Parathyroid adenoma (tissue), 2 donors: ENCODE measurements at regions not wholly inside any gene's neighbourhood (a gene's known extent, or its start where the extent isn't known, plus 50 kb on each side); places are given as distances from the start of the nearest gene placed in this dataset.

Experiments
- H2AFZ ChIP-seq: fragments of 300-600 bp; sonication (generic); one replicate; pipeline ENCODE4 v1.7.0; 2017; ENCODE audit warnings: antibody characterized with exemption, mild to moderate bottlenecking
- H3K27ac ChIP-seq: fragments of 300-600 bp; sonication (generic); one replicate; pipeline ENCODE4 v1.7.0; 2017
- H3K27me3 ChIP-seq: fragments of 300-600 bp; sonication (generic); one replicate; pipeline ENCODE4 v1.7.0; 2017; ENCODE audit warnings: low read length; ENCODE audit not compliant: control insufficient read depth, insufficient read depth
- H3K36me3 ChIP-seq: fragments of 300-600 bp; sonication (generic); one replicate; pipeline ENCODE4 v1.7.0; 2017; ENCODE audit warnings: low read length; ENCODE audit not compliant: control insufficient read depth, insufficient read depth
- H3K4me1 ChIP-seq: fragments of 300-600 bp; sonication (generic); one replicate; pipeline ENCODE4 v1.7.0; 2017; ENCODE audit warnings: control low read depth
- H3K4me2 ChIP-seq: fragments of 300-600 bp; sonication (generic); one replicate; pipeline ENCODE4 v1.7.0; 2017; ENCODE audit warnings: low read length
- H3K4me3 ChIP-seq: fragments of 300-600 bp; sonication (generic); one replicate; pipeline ENCODE4 v1.7.0; 2017; ENCODE audit warnings: low read depth, low read length
- H3K79me2 ChIP-seq: fragments of 300-600 bp; sonication (generic); one replicate; pipeline ENCODE4 v1.7.0; 2017; ENCODE audit warnings: control low read depth
- H3K9ac ChIP-seq: fragments of 300-600 bp; sonication (generic); one replicate; pipeline ENCODE4 v1.7.0; 2017; ENCODE audit warnings: mild to moderate bottlenecking
- H3K9me3 ChIP-seq: fragments of 300-600 bp; sonication (generic); one replicate; pipeline ENCODE4 v1.7.0; 2017; ENCODE audit warnings: low read length; ENCODE audit not compliant: control insufficient read depth
- TF ChIP-seq, protein P1 (sequence below): fragments of 300-600 bp; sonication (generic); IDR thresholded peaks from one replicate; pipeline ENCODE4 v1.7.0; 2017; ENCODE audit warnings: antibody characterized with exemption, mild to moderate bottlenecking
- donor health status: primary hyperparathyroidism.

DNA sequence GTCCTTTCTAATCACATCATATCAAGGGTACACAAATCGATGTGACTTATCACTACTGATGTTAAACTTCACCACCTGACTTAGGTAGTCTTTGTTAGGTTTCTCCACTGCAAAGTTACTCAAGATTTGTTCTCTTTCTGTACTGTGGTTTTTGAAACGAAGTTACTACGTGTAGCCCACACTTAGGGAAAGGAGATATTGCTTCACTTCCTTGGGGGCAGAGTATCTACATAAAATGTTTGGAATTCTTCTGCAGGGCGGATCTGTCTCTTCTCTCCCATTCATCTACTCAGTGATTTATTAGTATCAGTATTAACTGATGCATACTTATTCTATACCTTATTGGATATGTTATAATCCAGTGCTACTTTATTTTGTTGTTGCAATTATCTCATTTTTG, 403.6 kb upstream of the MON1B start:
- H3K79me2 ChIP-seq, result no peaks in the 10 kb centered on the region
- no peaks in the 10 kb centered on the region for H3K9me3 ChIP-seq
- H2AFZ ChIP-seq, result no peak overlapping the region
- H3K27me3 ChIP-seq, result no peaks in the 10 kb centered on the region
- H3K27ac ChIP-seq, result no peak overlapping the region
- H3K4me1 ChIP-seq, result no peaks in the 10 kb centered on the region
- no peak overlapping the region for H3K4me2 ChIP-seq
- TF ChIP-seq, protein P1, sequence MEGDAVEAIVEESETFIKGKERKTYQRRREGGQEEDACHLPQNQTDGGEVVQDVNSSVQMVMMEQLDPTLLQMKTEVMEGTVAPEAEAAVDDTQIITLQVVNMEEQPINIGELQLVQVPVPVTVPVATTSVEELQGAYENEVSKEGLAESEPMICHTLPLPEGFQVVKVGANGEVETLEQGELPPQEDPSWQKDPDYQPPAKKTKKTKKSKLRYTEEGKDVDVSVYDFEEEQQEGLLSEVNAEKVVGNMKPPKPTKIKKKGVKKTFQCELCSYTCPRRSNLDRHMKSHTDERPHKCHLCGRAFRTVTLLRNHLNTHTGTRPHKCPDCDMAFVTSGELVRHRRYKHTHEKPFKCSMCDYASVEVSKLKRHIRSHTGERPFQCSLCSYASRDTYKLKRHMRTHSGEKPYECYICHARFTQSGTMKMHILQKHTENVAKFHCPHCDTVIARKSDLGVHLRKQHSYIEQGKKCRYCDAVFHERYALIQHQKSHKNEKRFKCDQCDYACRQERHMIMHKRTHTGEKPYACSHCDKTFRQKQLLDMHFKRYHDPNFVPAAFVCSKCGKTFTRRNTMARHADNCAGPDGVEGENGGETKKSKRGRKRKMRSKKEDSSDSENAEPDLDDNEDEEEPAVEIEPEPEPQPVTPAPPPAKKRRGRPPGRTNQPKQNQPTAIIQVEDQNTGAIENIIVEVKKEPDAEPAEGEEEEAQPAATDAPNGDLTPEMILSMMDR, result no peak
- no peaks in the 10 kb centered on the region for H3K36me3 ChIP-seq
- H3K4me3 ChIP-seq, result no peak overlapping the region
- no peak overlapping the region for H3K9ac ChIP-seq

- H3K9me3 ChIP-seq, result no peaks in the 10 kb centered on the region
- no peaks in the 10 kb centered on the region for H3K27me3 ChIP-seq
- TF ChIP-seq, protein P1, result no peak
- no peaks in the 10 kb centered on the region for H3K79me2 ChIP-seq
- H3K36me3 ChIP-seq, result no peaks in the 10 kb centered on the region
- no peaks in the 10 kb centered on the region for H3K4me1 ChIP-seq
- H2AFZ ChIP-seq, result no peak overlapping the region
- no peak overlapping the region for H3K4me2 ChIP-seq
- no peak overlapping the region for H3K27ac ChIP-seq
- H3K9ac ChIP-seq, result no peak overlapping the region
- H3K4me3 ChIP-seq, result no peak overlapping the region
Measured at GRCh38 chr16:76791151-76791550, 399.8 kb upstream of the MON1B start.

DNA sequence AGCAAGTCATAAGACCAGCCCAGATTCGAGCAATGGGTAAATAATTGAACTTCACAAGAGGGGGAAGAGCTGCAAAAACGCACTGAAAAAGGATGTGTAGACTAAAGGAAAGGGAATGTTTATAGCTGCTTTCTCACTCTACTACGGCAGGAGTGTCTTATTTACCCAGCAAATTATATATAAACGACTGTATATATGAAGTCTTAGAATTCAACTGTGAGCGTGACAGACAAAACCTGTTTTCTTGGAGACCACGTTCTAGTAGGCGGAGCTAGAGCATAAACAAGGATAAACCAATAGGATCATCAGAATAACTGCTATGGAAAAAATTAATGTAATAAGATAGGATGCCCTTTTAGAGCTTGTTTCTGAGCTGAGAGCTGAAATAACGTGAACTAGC, 394.6 kb upstream of the MON1B start:
- no peaks in the 10 kb centered on the region for H3K36me3 ChIP-seq
- H3K9ac ChIP-seq, result no peak overlapping the region
- H3K79me2 ChIP-seq, result no peaks in the 10 kb centered on the region
- no peaks in the 10 kb centered on the region for H3K27me3 ChIP-seq
- TF ChIP-seq, protein P1, result no peak
- H3K9me3 ChIP-seq, result no peaks in the 10 kb centered on the region
- no peak overlapping the region for H3K27ac ChIP-seq
- no peak overlapping the region for H3K4me3 ChIP-seq
- H2AFZ ChIP-seq, result no peak overlapping the region
- no peak overlapping the region for H3K4me2 ChIP-seq
- no peaks in the 10 kb centered on the region for H3K4me1 ChIP-seq

DNA sequence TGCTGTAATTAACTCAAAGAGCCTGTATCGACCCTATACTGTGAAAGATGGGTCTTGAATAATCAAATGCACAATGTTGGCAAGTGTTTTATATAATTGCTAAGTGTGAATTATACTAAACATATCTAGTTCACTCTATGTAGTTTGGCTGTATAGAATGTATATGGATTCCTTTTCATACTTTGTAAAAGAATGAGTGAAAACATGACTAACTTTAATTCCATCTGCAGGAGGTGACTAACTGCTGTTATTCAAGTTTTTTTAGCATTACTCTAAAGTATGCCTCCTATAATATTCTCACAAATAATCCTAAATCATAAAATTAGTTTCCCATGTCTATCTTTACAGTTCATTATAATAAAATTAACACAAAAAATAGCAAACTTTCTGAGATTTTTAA, 394.0 kb upstream of the MON1B start:
- H3K4me3 ChIP-seq, result no peak overlapping the region
- no peaks in the 10 kb centered on the region for H3K4me1 ChIP-seq
- H2AFZ ChIP-seq, result no peak overlapping the region
- no peaks in the 10 kb centered on the region for H3K36me3 ChIP-seq
- no peak overlapping the region for H3K9ac ChIP-seq
- TF ChIP-seq, protein P1, result no peak
- no peak overlapping the region for H3K27ac ChIP-seq
- H3K4me2 ChIP-seq, result no peak overlapping the region
- H3K27me3 ChIP-seq, result no peaks in the 10 kb centered on the region
- no peaks in the 10 kb centered on the region for H3K9me3 ChIP-seq
- no peaks in the 10 kb centered on the region for H3K79me2 ChIP-seq

DNA sequence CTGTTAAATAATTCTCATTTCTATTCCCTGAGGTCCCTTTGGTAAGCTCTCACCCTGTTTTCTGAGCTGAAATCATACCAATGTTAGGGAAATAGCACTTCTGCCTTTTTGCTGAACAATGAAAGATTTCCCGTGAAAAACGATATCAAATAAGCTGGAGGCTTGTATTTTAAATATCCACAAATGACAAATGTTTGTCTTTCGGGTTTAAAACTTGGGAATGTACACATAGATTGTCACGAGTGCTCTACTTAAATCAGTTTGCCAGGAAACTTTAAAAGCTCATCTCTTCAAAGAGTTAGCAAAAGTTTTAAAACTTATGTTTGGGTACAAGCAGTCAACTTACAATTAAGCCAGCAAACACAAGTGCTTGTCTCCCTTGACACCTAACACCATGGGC, 393.5 kb upstream of the MON1B start:
- Histone ChIP-seq H3K4me3 (no peak overlapping the region), H2AFZ (no peak overlapping the region), H3K4me1 (no peaks in the 10 kb centered on the region), H3K9ac (no peak overlapping the region), H3K27ac (no peak overlapping the region), H3K79me2 (no peaks in the 10 kb centered on the region), H3K27me3 (no peaks in the 10 kb centered on the region), H3K9me3 (no peaks in the 10 kb centered on the region), H3K4me2 (no peak overlapping the region), H3K36me3 (no peaks in the 10 kb centered on the region)
- TF ChIP-seq, protein P1, result no peak
